H1 (cell line): ENCODE measurements at regions not wholly inside any gene's neighbourhood (a gene's known extent, or its start where the extent isn't known, plus 50 kb on each side); places are given as distances from the start of the nearest gene placed in this dataset.

Experiments used
- BACH1 ChIP-seq: IDR thresholded peaks from 2 replicates; pipeline ENCODE4 v1.6.1; 2012; ENCODE audit warnings: low read length, improper control_type of control experiment
- TF ChIP-seq, protein P1 (sequence below): fragments of 300-600 bp; sonication (generic); IDR thresholded peaks from 2 replicates; pipeline ENCODE4 v1.7.1; 2012; ENCODE audit warnings: low read length, moderate library complexity, mild to moderate bottlenecking, inconsistent platforms; ENCODE audit not compliant: insufficient replicate concordance

DNA sequence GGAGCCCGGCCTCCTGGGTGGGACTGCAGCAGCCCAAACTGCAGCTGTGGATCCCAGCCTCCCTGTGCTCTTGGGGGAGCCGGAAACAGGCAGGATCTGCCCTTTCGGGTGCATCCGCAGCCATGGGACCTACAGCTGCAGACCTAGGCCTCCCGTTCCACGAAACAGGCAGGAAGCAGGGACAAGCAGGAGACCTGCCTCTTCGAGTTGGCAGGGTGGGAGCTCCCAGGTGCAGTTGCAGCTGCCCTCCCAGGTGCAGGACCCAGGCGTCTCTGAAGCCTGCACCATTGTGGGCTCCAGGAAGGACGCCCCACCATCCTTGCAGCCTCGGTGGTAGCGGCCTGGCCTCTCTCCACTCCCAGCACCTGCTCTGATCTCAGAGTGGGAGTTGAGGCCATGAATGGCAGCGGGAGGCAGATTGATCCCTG, 189.0 kb upstream of the KLHL1 start (continued):
- TF ChIP-seq, protein P1, sequence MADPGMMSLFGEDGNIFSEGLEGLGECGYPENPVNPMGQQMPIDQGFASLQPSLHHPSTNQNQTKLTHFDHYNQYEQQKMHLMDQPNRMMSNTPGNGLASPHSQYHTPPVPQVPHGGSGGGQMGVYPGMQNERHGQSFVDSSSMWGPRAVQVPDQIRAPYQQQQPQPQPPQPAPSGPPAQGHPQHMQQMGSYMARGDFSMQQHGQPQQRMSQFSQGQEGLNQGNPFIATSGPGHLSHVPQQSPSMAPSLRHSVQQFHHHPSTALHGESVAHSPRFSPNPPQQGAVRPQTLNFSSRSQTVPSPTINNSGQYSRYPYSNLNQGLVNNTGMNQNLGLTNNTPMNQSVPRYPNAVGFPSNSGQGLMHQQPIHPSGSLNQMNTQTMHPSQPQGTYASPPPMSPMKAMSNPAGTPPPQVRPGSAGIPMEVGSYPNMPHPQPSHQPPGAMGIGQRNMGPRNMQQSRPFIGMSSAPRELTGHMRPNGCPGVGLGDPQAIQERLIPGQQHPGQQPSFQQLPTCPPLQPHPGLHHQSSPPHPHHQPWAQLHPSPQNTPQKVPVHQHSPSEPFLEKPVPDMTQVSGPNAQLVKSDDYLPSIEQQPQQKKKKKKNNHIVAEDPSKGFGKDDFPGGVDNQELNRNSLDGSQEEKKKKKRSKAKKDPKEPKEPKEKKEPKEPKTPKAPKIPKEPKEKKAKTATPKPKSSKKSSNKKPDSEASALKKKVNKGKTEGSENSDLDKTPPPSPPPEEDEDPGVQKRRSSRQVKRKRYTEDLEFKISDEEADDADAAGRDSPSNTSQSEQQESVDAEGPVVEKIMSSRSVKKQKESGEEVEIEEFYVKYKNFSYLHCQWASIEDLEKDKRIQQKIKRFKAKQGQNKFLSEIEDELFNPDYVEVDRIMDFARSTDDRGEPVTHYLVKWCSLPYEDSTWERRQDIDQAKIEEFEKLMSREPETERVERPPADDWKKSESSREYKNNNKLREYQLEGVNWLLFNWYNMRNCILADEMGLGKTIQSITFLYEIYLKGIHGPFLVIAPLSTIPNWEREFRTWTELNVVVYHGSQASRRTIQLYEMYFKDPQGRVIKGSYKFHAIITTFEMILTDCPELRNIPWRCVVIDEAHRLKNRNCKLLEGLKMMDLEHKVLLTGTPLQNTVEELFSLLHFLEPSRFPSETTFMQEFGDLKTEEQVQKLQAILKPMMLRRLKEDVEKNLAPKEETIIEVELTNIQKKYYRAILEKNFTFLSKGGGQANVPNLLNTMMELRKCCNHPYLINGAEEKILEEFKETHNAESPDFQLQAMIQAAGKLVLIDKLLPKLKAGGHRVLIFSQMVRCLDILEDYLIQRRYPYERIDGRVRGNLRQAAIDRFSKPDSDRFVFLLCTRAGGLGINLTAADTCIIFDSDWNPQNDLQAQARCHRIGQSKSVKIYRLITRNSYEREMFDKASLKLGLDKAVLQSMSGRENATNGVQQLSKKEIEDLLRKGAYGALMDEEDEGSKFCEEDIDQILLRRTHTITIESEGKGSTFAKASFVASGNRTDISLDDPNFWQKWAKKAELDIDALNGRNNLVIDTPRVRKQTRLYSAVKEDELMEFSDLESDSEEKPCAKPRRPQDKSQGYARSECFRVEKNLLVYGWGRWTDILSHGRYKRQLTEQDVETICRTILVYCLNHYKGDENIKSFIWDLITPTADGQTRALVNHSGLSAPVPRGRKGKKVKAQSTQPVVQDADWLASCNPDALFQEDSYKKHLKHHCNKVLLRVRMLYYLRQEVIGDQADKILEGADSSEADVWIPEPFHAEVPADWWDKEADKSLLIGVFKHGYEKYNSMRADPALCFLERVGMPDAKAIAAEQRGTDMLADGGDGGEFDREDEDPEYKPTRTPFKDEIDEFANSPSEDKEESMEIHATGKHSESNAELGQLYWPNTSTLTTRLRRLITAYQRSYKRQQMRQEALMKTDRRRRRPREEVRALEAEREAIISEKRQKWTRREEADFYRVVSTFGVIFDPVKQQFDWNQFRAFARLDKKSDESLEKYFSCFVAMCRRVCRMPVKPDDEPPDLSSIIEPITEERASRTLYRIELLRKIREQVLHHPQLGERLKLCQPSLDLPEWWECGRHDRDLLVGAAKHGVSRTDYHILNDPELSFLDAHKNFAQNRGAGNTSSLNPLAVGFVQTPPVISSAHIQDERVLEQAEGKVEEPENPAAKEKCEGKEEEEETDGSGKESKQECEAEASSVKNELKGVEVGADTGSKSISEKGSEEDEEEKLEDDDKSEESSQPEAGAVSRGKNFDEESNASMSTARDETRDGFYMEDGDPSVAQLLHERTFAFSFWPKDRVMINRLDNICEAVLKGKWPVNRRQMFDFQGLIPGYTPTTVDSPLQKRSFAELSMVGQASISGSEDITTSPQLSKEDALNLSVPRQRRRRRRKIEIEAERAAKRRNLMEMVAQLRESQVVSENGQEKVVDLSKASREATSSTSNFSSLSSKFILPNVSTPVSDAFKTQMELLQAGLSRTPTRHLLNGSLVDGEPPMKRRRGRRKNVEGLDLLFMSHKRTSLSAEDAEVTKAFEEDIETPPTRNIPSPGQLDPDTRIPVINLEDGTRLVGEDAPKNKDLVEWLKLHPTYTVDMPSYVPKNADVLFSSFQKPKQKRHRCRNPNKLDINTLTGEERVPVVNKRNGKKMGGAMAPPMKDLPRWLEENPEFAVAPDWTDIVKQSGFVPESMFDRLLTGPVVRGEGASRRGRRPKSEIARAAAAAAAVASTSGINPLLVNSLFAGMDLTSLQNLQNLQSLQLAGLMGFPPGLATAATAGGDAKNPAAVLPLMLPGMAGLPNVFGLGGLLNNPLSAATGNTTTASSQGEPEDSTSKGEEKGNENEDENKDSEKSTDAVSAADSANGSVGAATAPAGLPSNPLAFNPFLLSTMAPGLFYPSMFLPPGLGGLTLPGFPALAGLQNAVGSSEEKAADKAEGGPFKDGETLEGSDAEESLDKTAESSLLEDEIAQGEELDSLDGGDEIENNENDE, result no peak
- no peak for TF ChIP-seq BACH1
